PC-3 (cell line): ENCODE measurements at regions not wholly inside any gene's neighbourhood (a gene's known extent, or its start where the extent isn't known, plus 50 kb on each side); places are given as distances from the start of the nearest gene placed in this dataset.

Experiments used
- ATAC-seq: fragments of 200-7000 bp; cut with Tn5 transposase; 2 replicates; pipeline ENCODE4 v1.9.1; 2020; ENCODE audit warnings: mild to moderate bottlenecking, moderate library complexity
- BruUV-seq: library from RNA; stranded (reverse); fragments of 400-500 nt; replicated peaks from 2 replicates; lab custom pipeline; 2021; lab: Mats Ljungman, UMichigan
- CTCF ChIA-PET: fragments of 300-600 bp; sonication (Branson Sonifier 250); formaldehyde crosslinking; loops from one replicate; lab custom pipeline; 2022; ENCODE audit warnings: antibody characterized with exemption; lab: Charles Lee
- POLR2A ChIA-PET: fragments of 300-600 bp; sonication (Branson Sonifier 250); formaldehyde crosslinking; loops from one replicate; lab custom pipeline; 2022; ENCODE audit warnings: antibody characterized with exemption; ENCODE audit not compliant: unreplicated experiment; lab: Charles Lee
- DNase-seq: peaks from one replicate; pipeline ENCODE4 v3.0.0-alpha.2; 2015
- H2AFZ ChIP-seq: fragments of 300-600 bp; sonication (generic); 2 replicates; pipeline ENCODE4 v1.6.0; 2016; ENCODE audit warnings: antibody characterized with exemption, low read length
- H3F3A ChIP-seq: fragments of 300-600 bp; sonication (generic); one replicate; pipeline ENCODE4 v1.6.0; 2017; ENCODE audit warnings: antibody characterized with exemption, low read length, control low read depth, mild to moderate bottlenecking; ENCODE audit not compliant: unreplicated experiment
- H3K27ac ChIP-seq: fragments of 300-600 bp; sonication (generic); 2 replicates; pipeline ENCODE4 v1.5.1; 2016; ENCODE audit warnings: mild to moderate bottlenecking, low read length
- H3K27me3 ChIP-seq: fragments of 300-600 bp; sonication (generic); 2 replicates; pipeline ENCODE4 v1.6.1; 2016; ENCODE audit warnings: low read length, mixed read lengths
- H3K36me3 ChIP-seq: fragments of 300-600 bp; sonication (generic); 2 replicates; pipeline ENCODE4 v1.6.1; 2016; ENCODE audit warnings: low read depth, mixed run types, low read length, mixed read lengths
- H3K4me1 ChIP-seq: fragments of 300-600 bp; sonication (generic); 2 replicates; pipeline ENCODE4 v1.5.1; 2016; ENCODE audit warnings: low read length; ENCODE audit not compliant: insufficient read depth
- H3K4me2 ChIP-seq: fragments of 300-600 bp; sonication (generic); 2 replicates; pipeline ENCODE4 v1.6.0; 2016; ENCODE audit warnings: low read length
- H3K4me3 ChIP-seq: fragments of 300-600 bp; sonication (generic); 2 replicates; pipeline ENCODE4 v1.5.1; 2016; ENCODE audit warnings: mild to moderate bottlenecking, low read length, mixed read lengths
- H3K79me2 ChIP-seq: fragments of 300-600 bp; sonication (generic); 2 replicates; pipeline ENCODE4 v1.6.1; 2017; ENCODE audit warnings: low read length, mixed read lengths
- H3K9ac ChIP-seq: fragments of 300-600 bp; sonication (generic); 2 replicates; pipeline ENCODE4 v1.6.0; 2016; ENCODE audit warnings: mild to moderate bottlenecking, low read length
- H3K9me2 ChIP-seq: fragments of 300-600 bp; sonication (generic); replicated peaks from 2 replicates; pipeline ENCODE4 v1.6.1; 2016; ENCODE audit warnings: mixed run types, low read length, mixed read lengths
- H3K9me3 ChIP-seq: fragments of 300-600 bp; sonication (generic); 2 replicates; pipeline ENCODE4 v1.6.1; 2016; ENCODE audit warnings: low read length, mixed read lengths
- H4K20me1 ChIP-seq: fragments of 300-600 bp; sonication (generic); 2 replicates; pipeline ENCODE4 v1.6.1; 2016; ENCODE audit warnings: low read length, mixed read lengths
- EZH2 ChIP-seq: fragments of 300-600 bp; sonication (generic); IDR thresholded peaks from one replicate; pipeline ENCODE4 v1.6.1; 2017; ENCODE audit warnings: antibody characterized with exemption, mild to moderate bottlenecking, low read length; ENCODE audit not compliant: unreplicated experiment
- EZH2phosphoT487 ChIP-seq: fragments of 300-600 bp; sonication (generic); IDR thresholded peaks from 2 replicates; pipeline ENCODE4 v1.6.1; 2018; ENCODE audit warnings: mild to moderate bottlenecking, antibody characterized with exemption, low read length, borderline replicate concordance
- intact Hi-C: fragments of 100-400 bp; cut with micrococcal nuclease; formaldehyde crosslinking; loops from 2 replicates; pipeline ENCODE4 v1.9.0; 2023
- TF ChIP-seq, protein P1 (sequence below): fragments of 300-600 bp; sonication (generic); conservative IDR thresholded peaks from 2 replicates; pipeline ENCODE4 v1.5.1; 2017; ENCODE audit warnings: antibody characterized with exemption, low read depth, mild to moderate bottlenecking, low read length

DNA sequence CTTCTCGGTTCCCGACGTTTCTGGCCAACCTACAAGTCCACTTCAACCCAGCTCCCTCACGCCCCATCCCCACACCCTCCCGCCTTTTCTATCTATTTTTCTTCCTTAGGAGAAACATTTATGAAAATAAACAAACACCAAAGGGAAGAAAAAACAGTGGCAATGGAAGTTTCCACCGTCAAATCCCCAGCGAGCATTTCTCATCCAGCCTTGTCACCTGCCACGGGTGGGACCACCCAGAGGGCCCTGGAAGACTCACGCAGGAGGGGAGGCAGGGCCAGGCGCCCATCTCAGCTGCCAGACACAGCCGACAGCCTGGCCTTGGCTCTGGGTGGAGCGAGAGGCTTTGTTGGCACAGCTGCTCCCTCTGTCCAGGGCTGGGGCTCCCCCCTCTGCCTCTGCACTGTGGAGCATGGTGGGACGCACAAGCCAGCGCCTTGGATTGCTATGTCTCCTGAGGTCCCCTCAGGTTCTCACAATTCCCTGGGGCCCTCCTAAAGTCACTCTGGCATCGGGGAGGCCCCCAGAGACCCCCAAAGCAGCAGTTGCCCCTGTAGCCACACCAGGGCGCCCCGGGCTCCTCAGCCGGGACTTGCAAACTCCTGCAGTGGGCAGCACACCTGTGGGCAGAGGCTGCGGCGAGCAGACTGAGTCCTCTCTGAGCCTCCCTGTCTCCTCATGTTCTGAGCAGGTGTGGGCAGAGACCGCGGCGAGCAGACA lies 395.7 kb upstream of the SALL3 start:
- BruUV-seq, result no TSS peak
- DNase-seq, result no peak
- H3K9me2 ChIP-seq, result no peaks in the 10 kb centered on the region

DNA sequence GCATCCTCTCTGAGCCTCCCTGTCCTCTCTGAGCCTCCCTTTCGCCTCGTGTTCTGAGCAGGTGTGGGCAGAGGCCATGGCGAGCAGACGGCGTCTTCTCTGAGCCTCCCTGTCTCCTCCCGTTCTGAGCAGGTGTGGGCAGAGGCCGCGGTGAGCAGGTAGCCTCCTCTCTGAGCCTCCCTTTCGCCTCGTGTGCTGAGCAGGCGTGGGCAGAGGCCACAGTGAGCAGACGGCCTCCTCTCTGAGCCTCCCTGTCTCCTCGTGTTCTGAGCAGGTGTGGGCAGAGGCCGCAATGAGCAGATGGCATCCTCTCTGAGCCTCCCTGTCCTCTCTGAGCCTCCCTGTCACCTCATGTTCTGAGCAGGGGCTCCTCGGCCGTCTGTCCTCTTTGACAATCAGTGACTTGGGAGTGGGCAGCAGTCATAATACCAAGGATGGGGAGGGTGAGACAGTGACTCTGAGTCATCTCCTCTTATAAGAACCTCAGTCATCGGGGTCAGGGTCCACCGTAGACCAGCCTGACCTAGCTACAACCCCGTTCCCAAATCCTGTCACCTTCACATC lies 395.1 kb upstream of the SALL3 start:
- DNase-seq (no peak), ATAC-seq (no peak)
- TF ChIP-seq EZH2 (no peak), EZH2phosphoT487 (no peak)
- TF ChIP-seq, protein P1, sequence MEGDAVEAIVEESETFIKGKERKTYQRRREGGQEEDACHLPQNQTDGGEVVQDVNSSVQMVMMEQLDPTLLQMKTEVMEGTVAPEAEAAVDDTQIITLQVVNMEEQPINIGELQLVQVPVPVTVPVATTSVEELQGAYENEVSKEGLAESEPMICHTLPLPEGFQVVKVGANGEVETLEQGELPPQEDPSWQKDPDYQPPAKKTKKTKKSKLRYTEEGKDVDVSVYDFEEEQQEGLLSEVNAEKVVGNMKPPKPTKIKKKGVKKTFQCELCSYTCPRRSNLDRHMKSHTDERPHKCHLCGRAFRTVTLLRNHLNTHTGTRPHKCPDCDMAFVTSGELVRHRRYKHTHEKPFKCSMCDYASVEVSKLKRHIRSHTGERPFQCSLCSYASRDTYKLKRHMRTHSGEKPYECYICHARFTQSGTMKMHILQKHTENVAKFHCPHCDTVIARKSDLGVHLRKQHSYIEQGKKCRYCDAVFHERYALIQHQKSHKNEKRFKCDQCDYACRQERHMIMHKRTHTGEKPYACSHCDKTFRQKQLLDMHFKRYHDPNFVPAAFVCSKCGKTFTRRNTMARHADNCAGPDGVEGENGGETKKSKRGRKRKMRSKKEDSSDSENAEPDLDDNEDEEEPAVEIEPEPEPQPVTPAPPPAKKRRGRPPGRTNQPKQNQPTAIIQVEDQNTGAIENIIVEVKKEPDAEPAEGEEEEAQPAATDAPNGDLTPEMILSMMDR, result no peak
- Histone ChIP-seq H3K9ac (no peak overlapping the region), H3F3A (no peaks in the 10 kb centered on the region), H3K9me2 (no peaks in the 10 kb centered on the region), H3K4me2 (no peak overlapping the region), H3K27ac (no peak overlapping the region), H3K4me1 (no peaks in the 10 kb centered on the region), H2AFZ (no peak overlapping the region), H3K4me3 (no peak overlapping the region), H3K27me3 (peaks cover 66% of the 10 kb centered on the region), H3K36me3 (no peaks in the 10 kb centered on the region), H3K9me3 (no peaks in the 10 kb centered on the region), H4K20me1 (no peaks in the 10 kb centered on the region), H3K79me2 (no peaks in the 10 kb centered on the region)
- ChIA-PET CTCF (no interaction called here), POLR2A (no interaction called here)
- intact Hi-C loops, result no loop called here
- BruUV-seq, result no TSS peak

More for the DNA sequence above, 395.7 kb upstream of the SALL3 start:
- H3K4me3 ChIP-seq, result no peak overlapping the region
- H3K36me3 ChIP-seq, result no peaks in the 10 kb centered on the region
- TF ChIP-seq, protein P1, result no peak
- no peaks in the 10 kb centered on the region for H4K20me1 ChIP-seq
- H3K79me2 ChIP-seq, result no peaks in the 10 kb centered on the region
- no peaks in the 10 kb centered on the region for H3K9me3 ChIP-seq
- H3K27me3 ChIP-seq, result peaks cover 59% of the 10 kb centered on the region
- no peaks in the 10 kb centered on the region for H3K4me1 ChIP-seq
- no peaks in the 10 kb centered on the region for H3F3A ChIP-seq
- H2AFZ ChIP-seq, result no peak overlapping the region
- H3K4me2 ChIP-seq, result no peak overlapping the region
- ChIA-PET CTCF (no interaction called here), POLR2A (no interaction called here)
- no peak for ATAC-seq
- intact Hi-C loops, result no loop called here
- H3K27ac ChIP-seq, result no peak overlapping the region
- no peak overlapping the region for H3K9ac ChIP-seq

DNA sequence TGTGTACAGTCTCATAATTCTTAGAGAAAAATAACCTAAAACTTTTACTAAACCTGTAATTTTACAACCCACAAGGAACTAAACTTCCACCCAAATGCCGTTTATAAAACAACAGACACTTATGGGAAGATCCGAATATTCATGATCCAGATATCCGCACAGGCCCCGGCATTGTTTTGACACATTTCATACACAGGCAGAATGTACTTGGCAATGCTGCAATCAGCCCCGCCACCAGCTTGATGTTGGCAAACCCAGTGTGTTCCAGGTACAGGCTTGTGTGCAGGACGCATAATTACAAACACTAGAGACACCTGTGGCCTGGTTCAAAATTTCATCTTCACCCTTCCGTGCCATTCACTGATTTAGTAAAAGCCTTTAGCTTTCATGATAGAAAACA lies 393.0 kb upstream of the SALL3 start:
- H3K4me3 ChIP-seq, result no peak overlapping the region
- no peak for ATAC-seq
- no peaks in the 10 kb centered on the region for H4K20me1 ChIP-seq
- ChIA-PET POLR2A (no interaction called here), CTCF (no interaction called here)
- no peak overlapping the region for H2AFZ ChIP-seq
- H3K4me2 ChIP-seq, result no peak overlapping the region
- H3K27me3 ChIP-seq, result peaks cover 80% of the 10 kb centered on the region
- intact Hi-C loops, result no loop called here
- no peak overlapping the region for H3K9ac ChIP-seq
- no peak for DNase-seq
- BruUV-seq, result no TSS peak
- H3F3A ChIP-seq, result no peaks in the 10 kb centered on the region
- TF ChIP-seq EZH2phosphoT487, result no peak
- no peak for TF ChIP-seq EZH2
- TF ChIP-seq, protein P1, result no peak
- H3K9me3 ChIP-seq, result no peaks in the 10 kb centered on the region
- no peaks in the 10 kb centered on the region for H3K9me2 ChIP-seq
- H3K27ac ChIP-seq, result no peak overlapping the region
- H3K79me2 ChIP-seq, result no peaks in the 10 kb centered on the region
- H3K36me3 ChIP-seq, result no peaks in the 10 kb centered on the region
- H3K4me1 ChIP-seq, result no peaks in the 10 kb centered on the region
